A204.1 (cell line): ENCODE measurements at regions not wholly inside any gene's neighbourhood (a gene's known extent, or its start where the extent isn't known, plus 50 kb on each side); places are given as distances from the start of the nearest gene placed in this dataset.

Experiments
- FAIRE-seq: peaks from 2 replicates; lab custom pipeline; 2012; peaks lifted over from hg19 to GRCh38; lab: Jason Lieb, UNC

GRCh38 chr5:105803431-105803830 lies 1867.3 kb downstream of the EFNA5 start:
- FAIRE-seq, result no peak

DNA sequence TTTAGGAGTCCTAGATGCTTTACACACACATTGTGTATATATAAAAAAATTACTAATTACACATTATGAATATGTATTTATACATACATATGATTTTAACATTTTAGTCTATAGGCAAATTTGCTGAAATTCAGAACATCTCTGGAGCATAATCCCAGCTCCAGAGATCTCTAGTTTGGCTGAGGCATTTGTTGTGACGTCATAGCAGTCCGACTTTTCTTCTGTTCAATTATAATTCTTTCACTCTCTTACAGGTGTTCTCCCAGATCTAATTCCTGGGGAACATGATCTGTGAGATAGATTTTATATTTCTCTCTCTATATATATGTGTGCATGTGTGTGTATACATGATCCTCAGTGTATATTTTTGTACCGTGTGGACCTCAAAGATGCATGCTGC lies 1876.2 kb downstream of the EFNA5 start:
- no peak for FAIRE-seq

- no peak for FAIRE-seq
Observed at GRCh38 chr5:105789246-105789645, 1881.5 kb downstream of the EFNA5 start.

DNA sequence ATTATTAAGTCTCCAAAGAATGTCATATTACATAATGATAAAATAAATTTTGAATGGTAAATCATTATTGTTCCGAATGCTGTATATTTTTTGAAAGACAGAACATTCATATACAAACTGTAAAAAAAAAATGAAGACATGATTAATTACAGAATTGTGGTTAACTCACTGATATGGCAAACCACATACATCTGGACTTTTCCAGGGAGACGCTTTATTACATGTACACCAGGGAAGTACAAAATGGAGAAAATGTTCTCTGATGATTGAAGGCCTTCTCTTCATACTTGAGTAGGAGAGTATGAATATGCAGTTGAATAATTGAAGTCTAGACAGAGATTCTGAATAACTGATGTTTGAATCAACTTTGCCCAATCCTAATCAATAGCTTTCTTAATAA lies 1886.9 kb downstream of the EFNA5 start:
- no peak for FAIRE-seq

- FAIRE-seq, result no peak
Observed at GRCh38 chr5:105782501-105782900, 1888.2 kb downstream of the EFNA5 start.

DNA sequence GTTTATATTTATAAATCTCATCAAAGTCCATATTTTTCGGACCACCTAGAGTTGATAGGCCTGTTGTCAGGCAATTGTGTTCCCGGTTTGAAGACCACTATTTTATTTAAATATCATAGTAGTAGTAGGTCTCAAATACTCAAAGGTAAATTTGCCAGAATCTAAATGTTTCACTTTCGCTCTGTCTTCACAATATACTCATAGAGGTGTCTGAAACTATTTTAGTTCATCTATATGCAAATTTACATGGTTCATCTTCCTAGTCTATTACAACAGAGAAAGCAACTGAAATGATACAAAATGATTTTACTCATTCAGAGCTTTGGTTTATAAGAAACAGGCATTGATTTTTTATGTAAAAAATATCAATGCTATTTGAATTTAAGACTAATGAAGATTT lies 1897.5 kb downstream of the EFNA5 start:
- no peak for FAIRE-seq

- no peak for FAIRE-seq
Observed at GRCh38 chr5:105767267-105767666, 1903.5 kb downstream of the EFNA5 start.

- FAIRE-seq, result no peak
Observed at GRCh38 chr5:105762728-105763127, 1908.0 kb downstream of the EFNA5 start.

DNA sequence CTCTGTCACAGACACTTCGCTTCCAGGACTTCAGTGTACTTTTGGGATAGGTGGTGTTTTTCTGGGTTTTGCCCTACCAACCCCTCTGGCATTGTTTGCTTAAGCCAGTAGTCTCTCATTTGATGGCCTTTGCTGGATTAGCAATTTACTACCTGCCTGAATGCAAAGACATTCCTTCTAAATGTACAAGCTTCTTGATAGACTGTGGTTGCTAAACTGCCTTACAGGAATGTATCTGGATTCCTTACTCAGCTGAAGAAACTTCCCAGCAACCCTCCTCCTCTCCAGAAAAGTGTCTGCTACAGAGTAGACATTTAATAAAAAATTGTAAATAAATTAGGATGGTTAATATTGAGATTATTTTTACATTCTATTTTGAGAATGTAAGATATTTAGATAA lies 1916.7 kb downstream of the EFNA5 start:
- FAIRE-seq, result no peak

DNA sequence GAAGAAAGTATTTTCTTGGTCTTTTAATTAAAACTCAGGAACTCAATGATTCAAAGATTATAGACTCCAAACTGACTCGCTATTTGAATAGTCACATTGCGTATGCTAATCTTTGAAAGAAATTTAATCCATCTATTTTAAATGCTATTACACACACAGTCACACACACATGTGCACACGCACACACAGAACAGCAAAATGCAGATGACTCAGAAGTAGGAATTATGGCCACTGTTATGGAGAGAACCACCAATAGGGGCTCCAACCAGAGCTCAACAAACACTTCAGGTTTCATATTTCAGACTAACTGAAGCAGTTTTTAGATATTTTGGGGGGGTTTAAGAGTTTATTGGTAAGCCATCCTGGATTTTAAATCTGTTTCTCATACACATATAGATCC lies 1917.9 kb downstream of the EFNA5 start:
- FAIRE-seq, result no peak

DNA sequence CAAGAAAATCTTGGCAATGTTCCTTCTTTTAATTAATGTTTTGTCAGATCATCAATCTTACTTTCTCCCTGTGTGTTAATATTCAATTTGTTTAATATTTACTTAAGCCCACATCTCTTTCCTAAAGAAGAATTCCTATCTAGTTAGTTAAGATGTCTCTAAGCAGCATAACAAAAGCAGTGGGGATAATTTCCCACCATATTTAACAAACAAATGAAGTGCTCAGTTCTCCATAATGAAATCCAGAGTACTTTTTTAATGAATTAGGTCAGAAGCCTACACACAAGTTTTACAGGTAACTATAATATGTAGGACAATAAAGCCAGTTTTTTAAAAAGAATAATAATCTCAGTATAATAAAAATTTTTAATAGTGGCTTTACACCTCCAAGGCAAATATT lies 1918.8 kb downstream of the EFNA5 start:
- no peak for FAIRE-seq

GRCh38 chr5:105745111-105745510 lies 1925.6 kb downstream of the EFNA5 start:
- FAIRE-seq, result no peak

GRCh38 chr5:105740242-105740641 lies 1930.5 kb downstream of the EFNA5 start:
- no peak for FAIRE-seq

- no peak for FAIRE-seq
Observed at GRCh38 chr5:105739732-105740131, 1931.0 kb downstream of the EFNA5 start.

- no peak for FAIRE-seq
Observed at GRCh38 chr5:105735704-105736103, 1935.0 kb downstream of the EFNA5 start.

DNA sequence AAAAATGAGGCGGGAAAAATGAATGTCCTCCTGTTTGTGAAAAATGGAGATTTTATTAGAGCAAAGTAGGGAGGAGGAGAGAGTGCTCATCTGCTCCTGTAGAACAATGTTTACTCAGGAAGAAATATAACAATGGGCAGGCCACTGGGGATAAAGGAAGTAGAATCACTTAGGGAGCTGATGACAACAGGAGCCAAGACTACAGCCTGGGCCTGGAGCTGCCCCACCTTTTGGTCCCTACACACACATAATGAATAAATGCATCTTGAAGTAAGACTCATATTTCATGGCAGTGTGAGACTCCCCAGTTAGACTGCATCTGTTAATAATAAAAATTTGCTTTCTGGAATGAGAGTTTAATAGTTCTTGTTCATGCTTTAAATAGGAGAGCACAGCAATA lies 1939.8 kb downstream of the EFNA5 start:
- no peak for FAIRE-seq

DNA sequence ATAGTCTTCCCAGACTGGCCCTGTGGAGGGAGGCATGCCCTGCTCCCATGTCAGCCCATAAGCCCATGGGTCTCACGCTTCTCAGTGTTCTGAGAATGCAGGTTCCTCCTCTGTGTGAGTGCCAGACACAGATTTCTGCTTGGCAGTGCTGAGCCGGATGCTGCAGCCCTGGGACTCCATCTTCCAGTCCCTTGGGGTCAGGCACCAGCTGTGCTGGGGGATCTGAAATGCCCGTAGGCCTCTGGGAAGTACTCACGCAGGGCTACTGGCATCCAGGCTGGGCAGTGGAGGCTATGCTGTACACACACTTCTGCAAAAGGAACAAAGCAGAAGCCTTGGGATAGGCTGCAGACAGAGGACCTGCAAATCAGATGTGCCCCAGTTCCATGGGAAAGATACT lies 1944.6 kb downstream of the EFNA5 start:
- FAIRE-seq, result no peak

- no peak for FAIRE-seq
Observed at GRCh38 chr5:105708442-105708841, 1962.3 kb downstream of the EFNA5 start.

DNA sequence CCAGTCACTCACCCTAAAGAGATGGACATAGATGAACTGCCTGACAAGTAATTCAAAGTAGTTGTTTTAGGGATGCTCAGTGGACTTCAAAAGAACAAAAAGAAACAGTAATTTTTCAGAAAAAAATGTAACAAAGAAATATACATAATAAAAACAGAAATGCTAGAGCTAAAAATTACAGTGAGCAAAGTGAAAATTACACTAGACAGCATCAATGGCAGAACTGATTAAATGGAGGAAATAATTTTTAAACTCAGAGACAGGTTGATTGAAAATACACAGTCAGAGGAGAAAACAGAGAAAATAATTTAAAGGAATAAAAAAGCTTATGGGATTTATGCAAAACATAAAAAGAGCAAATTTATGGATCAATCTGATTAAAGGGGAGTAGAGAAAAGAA lies 1968.4 kb downstream of the EFNA5 start:
- FAIRE-seq, result no peak

DNA sequence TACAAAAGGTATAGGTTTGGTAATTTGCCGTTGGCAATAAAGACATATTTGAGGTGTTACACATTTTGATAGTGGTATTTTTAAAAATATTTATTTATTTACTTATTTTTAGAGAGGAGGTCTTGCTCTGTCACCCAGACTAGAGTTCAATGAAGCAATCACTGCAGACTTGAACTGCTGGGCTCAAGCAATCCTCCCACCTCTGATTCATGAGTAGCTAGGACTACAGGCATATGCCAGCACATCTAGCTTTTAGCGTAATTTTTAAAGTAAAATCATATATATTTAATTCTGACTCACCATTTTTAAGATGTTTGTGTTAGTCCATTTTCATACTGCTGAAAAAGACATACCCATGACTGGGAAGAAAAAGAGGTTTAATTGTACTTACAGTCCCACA lies 1974.3 kb downstream of the EFNA5 start:
- FAIRE-seq, result no peak

GRCh38 chr5:105695941-105696340 lies 1974.8 kb downstream of the EFNA5 start:
- no peak for FAIRE-seq

DNA sequence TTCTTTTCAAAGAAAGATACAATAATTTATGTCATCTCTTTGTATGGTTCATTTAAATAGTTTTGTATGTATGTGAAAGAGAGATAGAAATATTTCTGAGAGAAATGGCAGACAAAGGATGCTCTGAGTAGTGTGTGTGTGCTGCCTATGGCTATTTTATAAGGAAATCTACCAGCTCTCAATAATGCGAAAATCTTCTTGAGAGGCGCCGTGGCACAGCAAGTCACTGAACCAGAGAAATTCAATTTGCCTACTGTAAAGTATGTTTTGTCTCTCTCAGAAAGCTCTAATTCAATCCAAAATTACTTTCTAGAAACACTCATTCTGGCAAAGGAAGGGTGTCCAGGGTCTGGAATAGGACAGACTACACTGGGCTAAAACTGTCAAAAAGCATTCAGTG lies 1981.1 kb downstream of the EFNA5 start:
- no peak for FAIRE-seq

- no peak for FAIRE-seq
Observed at GRCh38 chr5:105688227-105688792, 1982.4 kb downstream of the EFNA5 start.

DNA sequence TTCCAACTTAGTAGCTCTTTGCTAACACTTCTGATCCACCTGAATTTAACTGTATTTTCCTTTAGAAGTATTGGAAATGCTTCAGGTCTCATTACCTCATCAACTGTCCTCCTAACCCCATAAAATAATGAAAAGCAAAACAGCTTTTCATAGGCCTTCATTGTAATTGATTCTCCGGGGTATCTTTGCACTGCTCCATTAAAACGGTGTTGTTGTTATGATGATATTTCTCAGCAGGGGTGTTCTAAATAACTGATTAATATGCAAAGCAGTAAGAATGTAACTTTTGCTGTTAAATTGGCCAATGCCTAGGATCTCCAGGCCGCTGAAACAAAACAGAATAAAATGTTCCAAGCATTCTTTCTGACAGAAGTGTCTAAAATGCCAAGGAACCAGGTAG lies 1983.2 kb downstream of the EFNA5 start:
- FAIRE-seq, result no peak

DNA sequence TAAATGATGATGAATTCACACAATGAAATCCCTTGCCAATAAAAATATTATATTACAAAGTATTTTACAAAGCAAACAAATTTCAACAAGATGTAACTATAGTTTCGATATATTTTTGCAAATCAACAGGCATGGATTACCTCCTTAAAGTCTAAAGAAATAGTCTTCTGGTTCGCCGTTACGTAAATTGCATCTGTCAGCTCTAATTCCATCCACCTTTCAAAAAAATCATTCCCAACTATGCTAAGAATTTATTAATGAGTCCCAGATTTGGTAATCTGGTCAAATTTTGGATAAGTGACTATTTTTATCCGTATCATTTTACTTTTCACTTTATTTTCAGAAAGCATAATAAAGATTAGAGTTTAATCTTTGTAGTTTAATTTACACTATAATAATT lies 1984.9 kb downstream of the EFNA5 start:
- no peak for FAIRE-seq
